SK-N-SH (cell line): ENCODE measurements at regions not wholly inside any gene's neighbourhood (a gene's known extent, or its start where the extent isn't known, plus 50 kb on each side); places are given as distances from the start of the nearest gene placed in this dataset.

Source experiments
- CTCF ChIA-PET: fragments of 300-600, 350-600 bp; formaldehyde crosslinking; extraction: SDS; loops from one replicate; lab custom pipeline; 2021; lab: Yijun Ruan, JAX
- POLR2A ChIA-PET: fragments of 350-600 bp; sonication (Branson Sonifier 250); formaldehyde crosslinking; extraction: SDS; loops from one replicate; lab custom pipeline; 2020; ENCODE audit warnings: antibody characterized with exemption, inconsistent platforms; lab: Yijun Ruan, JAX
- DNase-seq: peaks from one replicate; pipeline ENCODE4 v3.0.0; 2012
- H2AFZ ChIP-seq: fragments of 200-600 bp; sonication (generic); 2 replicates; pipeline ENCODE4 v1.8.1; 2016; ENCODE audit warnings: antibody characterized with exemption, mild to moderate bottlenecking, low read depth
- H3F3A ChIP-seq: fragments of 200-600 bp; sonication (generic); replicated peaks from 2 replicates; pipeline ENCODE3; 2016; ENCODE audit warnings: antibody characterized with exemption, mild to moderate bottlenecking; ENCODE audit not compliant: insufficient read depth
- H3K27ac ChIP-seq, 2 experiments: fragments of 200-500 bp in 1 of 2; fragments of 200-600 bp in 1 of 2; sonication (Bioruptor generic) in 1 of 2; sonication (generic), shearing (Covaris generic) in 1 of 2; 2 replicates each; pipeline versions ENCODE4 v1.5.1 to v1.6.1; 2014 to 2016; ENCODE audit warnings: low read depth in 2 of 2, inconsistent platforms in 1 of 2, low read length in 1 of 2, mild to moderate bottlenecking in 1 of 2, mixed read lengths in 1 of 2
- H3K27me3 ChIP-seq: fragments of 200-600 bp; sonication (generic), shearing (Covaris generic); 2 replicates; pipeline ENCODE4 v1.6.1; 2016; ENCODE audit warnings: mixed run types; ENCODE audit not compliant: insufficient read depth
- H3K36me3 ChIP-seq, 2 experiments: fragments of 200-500 bp in 1 of 2; fragments of 200-600 bp in 1 of 2; sonication (Bioruptor generic) in 1 of 2; sonication (generic) in 1 of 2; replicated peaks in 1 of 2; 2 replicates each; pipeline versions ENCODE3 to v1.5.1; 2014 to 2016; ENCODE audit warnings: low read length in 1 of 2, mild to moderate bottlenecking in 1 of 2; ENCODE audit not compliant: insufficient read depth in 2 of 2, control insufficient read depth in 1 of 2
- H3K4me1 ChIP-seq, 2 experiments: fragments of 200-500 bp in 1 of 2; fragments of 200-600 bp in 1 of 2; sonication (Bioruptor generic) in 1 of 2; sonication (generic), shearing (Covaris generic) in 1 of 2; 2 replicates each; pipeline versions ENCODE4 v1.5.1 to v1.6.1; 2014 to 2016; ENCODE audit warnings: low read depth in 1 of 2, low read length in 1 of 2, mixed run types in 1 of 2; ENCODE audit not compliant: insufficient read depth in 2 of 2, control insufficient read depth in 1 of 2
- H3K4me2 ChIP-seq: fragments of 200-600 bp; sonication (generic), shearing (Covaris generic); 2 replicates; pipeline ENCODE4 v1.6.1; 2017; ENCODE audit warnings: mixed run types
- H3K4me3 ChIP-seq, 2 experiments: fragments of 200-500 bp in 1 of 2; fragments of 200-600 bp in 1 of 2; sonication (Bioruptor generic) in 1 of 2; sonication (generic), shearing (Covaris generic) in 1 of 2; 2 replicates each; pipeline versions ENCODE4 v1.5.1 to v1.8.1; 2014 to 2016; ENCODE audit warnings: low read depth in 2 of 2, inconsistent platforms in 1 of 2, low read length in 1 of 2, mild to moderate bottlenecking in 1 of 2, mixed read lengths in 1 of 2, moderate library complexity in 1 of 2
- H3K79me2 ChIP-seq: fragments of 200-600 bp; sonication (generic); 2 replicates; pipeline ENCODE4 v1.8.1; 2017; ENCODE audit warnings: mild to moderate bottlenecking; ENCODE audit not compliant: insufficient read depth
- H3K9ac ChIP-seq: fragments of 200-600 bp; sonication (generic); 2 replicates; pipeline ENCODE4 v1.6.1; 2017; ENCODE audit warnings: mixed run types
- H3K9me2 ChIP-seq: fragments of 200-600 bp; sonication (generic); 2 replicates; pipeline ENCODE4 v1.6.1; 2017; ENCODE audit warnings: mixed run types
- H3K9me3 ChIP-seq: fragments of 200-600 bp; sonication (generic); 2 replicates; pipeline ENCODE4 v1.6.1; 2017; ENCODE audit warnings: mixed run types, mild to moderate bottlenecking, moderate library complexity
- H4K20me1 ChIP-seq: fragments of 200-600 bp; sonication (generic); 2 replicates; pipeline ENCODE4 v1.6.1; 2017; ENCODE audit warnings: mild to moderate bottlenecking, mixed run types; ENCODE audit not compliant: insufficient read depth
- CHD2 ChIP-seq: fragments of 150-350 bp; IDR thresholded peaks from 2 replicates; pipeline ENCODE4 v1.6.1; 2018; ENCODE audit warnings: low read length; ENCODE audit not compliant: partially characterized antibody
- ELF1 ChIP-seq: IDR thresholded peaks from 2 replicates; pipeline ENCODE4 v1.4.0; 2012
- EP300 ChIP-seq, 2 experiments: IDR thresholded peaks; 2 replicates each; pipeline versions ENCODE4 v1.4.0 to v1.6.1; 2012; ENCODE audit warnings: borderline replicate concordance in 1 of 2, low read depth in 1 of 2, low read length in 1 of 2
- FOXJ3 ChIP-seq: sonication (generic); formaldehyde crosslinking; IDR thresholded peaks from 2 replicates; pipeline ENCODE4 v1.5.1; 2020; ENCODE audit warnings: mild to moderate bottlenecking, missing genetic modification reagents
- IRF3 ChIP-seq: fragments of 150-350 bp; IDR thresholded peaks from 2 replicates; pipeline ENCODE4 v1.6.1; 2016; ENCODE audit warnings: mild to moderate bottlenecking, low read depth, low read length
- JUND ChIP-seq: IDR thresholded peaks from 2 replicates; pipeline ENCODE4 v1.4.0; 2012
- MEF2A ChIP-seq: IDR thresholded peaks from 2 replicates; pipeline ENCODE4 v1.4.0; 2012; ENCODE audit warnings: low read depth, borderline replicate concordance
- NFIC ChIP-seq: IDR thresholded peaks from 2 replicates; pipeline ENCODE4 v1.4.0; 2012; ENCODE audit warnings: borderline replicate concordance
- NRF1 ChIP-seq: IDR thresholded peaks from 2 replicates; pipeline ENCODE4 v1.6.1; 2012; ENCODE audit warnings: low read depth, mild to moderate bottlenecking, low read length
- PBX3 ChIP-seq: IDR thresholded peaks from 2 replicates; pipeline ENCODE4; 2012
- TAF1 ChIP-seq: IDR thresholded peaks from 2 replicates; pipeline ENCODE4 v1.6.1; 2012; ENCODE audit warnings: low read depth, mild to moderate bottlenecking, low read length, moderate library complexity, borderline replicate concordance
- TEAD4 ChIP-seq: IDR thresholded peaks from 2 replicates; pipeline ENCODE4 v1.4.0; 2012; ENCODE audit warnings: mild to moderate bottlenecking, borderline replicate concordance; ENCODE audit not compliant: insufficient read depth
- YY1 ChIP-seq: IDR thresholded peaks from 2 replicates; pipeline ENCODE4 v1.4.0; 2012; ENCODE audit warnings: low read depth, mild to moderate bottlenecking
- ZBTB33 ChIP-seq: IDR thresholded peaks from 2 replicates; pipeline ENCODE4 v1.4.0; 2012; ENCODE audit warnings: low read depth, borderline replicate concordance
- WGBS: methylation state at CpG from one replicate; pipeline ENCODE4 v1.1.6; 2017; ENCODE audit warnings: low lambda C conversion rate; 5-methylcytosine and 5-hydroxymethylcytosine counted together

DNA sequence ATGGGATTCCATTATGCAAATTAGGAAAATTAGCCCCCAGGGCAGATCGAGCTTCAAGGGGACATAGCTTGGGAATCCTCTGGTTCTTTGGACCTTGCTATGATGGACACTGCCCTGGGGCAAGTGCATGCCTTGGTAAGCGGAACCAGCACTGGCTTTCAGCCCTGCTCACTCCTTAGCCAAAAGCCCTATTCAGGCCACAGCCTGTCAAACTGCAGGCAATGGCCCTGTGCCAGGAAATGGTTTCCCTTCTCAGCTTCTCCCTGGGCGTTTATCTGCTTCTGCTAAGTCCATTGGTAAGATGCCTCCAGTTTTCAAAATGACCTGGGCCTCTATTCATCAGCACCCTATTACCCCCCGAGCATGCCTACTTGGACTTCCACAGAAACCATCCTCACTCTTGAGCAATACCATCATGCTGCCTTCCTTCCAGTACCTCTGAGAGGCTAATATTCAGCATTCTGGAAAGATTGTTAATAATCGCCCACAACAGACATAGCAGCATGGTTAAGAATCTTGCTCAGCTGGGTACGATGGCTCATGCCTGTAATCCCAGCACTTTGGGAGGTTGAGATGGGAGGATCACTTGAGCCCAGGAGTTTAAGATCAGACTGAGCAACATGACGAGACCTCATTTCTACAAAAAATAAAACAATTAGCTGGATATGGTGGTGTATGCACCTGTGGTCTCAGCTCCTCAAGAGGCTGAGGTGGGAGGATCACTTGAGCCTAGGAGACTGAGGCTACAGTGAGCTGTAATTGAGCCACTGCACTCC lies 918.6 kb upstream of the AUTS2 start:
- no peaks in the 10 kb centered on the region for H3K36me3 ChIP-seq
- no peaks in the 10 kb centered on the region for H4K20me1 ChIP-seq
- no peak overlapping the region for H3K4me2 ChIP-seq
- ChIA-PET POLR2A (no interaction called here), CTCF (interaction anchor here (0.8 kb wide), 1 partner anchor 15 kb away, joined by 3 read pairs; no protein-coding TSS in a partner anchor)
- H3F3A ChIP-seq: no peaks in the 10 kb centered on the region
- no peaks in the 10 kb centered on the region for H3K9me3 ChIP-seq
- no peak overlapping the region for H3K27ac ChIP-seq
- H3K9ac ChIP-seq: no peak overlapping the region
- no peak overlapping the region for H2AFZ ChIP-seq
- no peaks in the 10 kb centered on the region for H3K9me2 ChIP-seq
- no peak overlapping the region for H3K4me3 ChIP-seq
- H3K27me3 ChIP-seq: no peaks in the 10 kb centered on the region
- H3K79me2 ChIP-seq: no peaks in the 10 kb centered on the region
- whole genome bisulfite sequencing: 76% methylated on average over 7 of the region's 7 CpGs
- no peak for DNase-seq
- peaks cover 0 to 2% of the 10 kb centered on the region in 2 experiments; a peak in 1 of 4 replicates for H3K4me1 ChIP-seq
- TF ChIP-seq PBX3 (no peak), NRF1 (no peak), FOXJ3 (CRISPR knock-in tag) (no peak), TAF1 (no peak), TEAD4 (no peak), ELF1 (no peak), CHD2 (no peak), EP300 (IDR thresholded peaks at IDR 0.05; ENCODE audit: borderline replicate concordance in 1 of 2, low read depth in 1 of 2, low read length in 1 of 2) (no peak), IRF3 (no peak), JUND (no peak), YY1 (no peak), ZBTB33 (no peak), MEF2A (no peak), NFIC (no peak)
